Mucosa of descending colon (tissue), 3 donors: ENCODE measurements at regions not wholly inside any gene's neighbourhood (a gene's known extent, or its start where the extent isn't known, plus 50 kb on each side); places are given as distances from the start of the nearest gene placed in this dataset.

Experiments used
- ATAC-seq: fragments of 200-7000 bp; cut with Tn5 transposase; one replicate; pipeline ENCODE4 v1.9.1; 2020; ENCODE audit warnings: mild to moderate bottlenecking, moderate library complexity
- DNase-seq, 3 donors: peaks; one replicate each; pipeline ENCODE4 v3.0.0-alpha.2; 2020
- H3K36me3 ChIP-seq: fragments of 200-600 bp; one replicate; pipeline ENCODE4 v1.8.0; 2021; ENCODE audit warnings: low read depth, mild to moderate bottlenecking
- H3K4me1 ChIP-seq: fragments of 200-600 bp; one replicate; pipeline ENCODE4 v1.8.0; 2021; ENCODE audit warnings: low read depth, mild to moderate bottlenecking
- H3K4me3 ChIP-seq: fragments of 200-600 bp; one replicate; pipeline ENCODE4 v1.8.0; 2021; ENCODE audit warnings: mild to moderate bottlenecking
- H3K9me3 ChIP-seq: fragments of 200-600 bp; one replicate; pipeline ENCODE4 v1.8.0; 2021; ENCODE audit warnings: mild to moderate bottlenecking
- intact Hi-C, 2 donors: fragments of 100-400 bp; cut with DNase I in 1 of 2; cut with micrococcal nuclease in 1 of 2; formaldehyde crosslinking; loops; one replicate each; pipeline versions ENCODE4 v1.11.0 to v1.11.1; 2022; cut with DNase I, micrococcal nuclease
- TF ChIP-seq, protein P1 (sequence below): fragments of 200-600 bp; IDR thresholded peaks from one replicate; pipeline ENCODE4 v1.8.0; 2022; ENCODE audit warnings: antibody characterized with exemption, mild to moderate bottlenecking
- donor health status: DM: no; HTN: no; CAD: no; lungs with moderate emphysema.
- donor health status: DM: no; HTN: no; CAD: no.
- donor health status: DM: no; HTN: yes; CAD: no.

DNA sequence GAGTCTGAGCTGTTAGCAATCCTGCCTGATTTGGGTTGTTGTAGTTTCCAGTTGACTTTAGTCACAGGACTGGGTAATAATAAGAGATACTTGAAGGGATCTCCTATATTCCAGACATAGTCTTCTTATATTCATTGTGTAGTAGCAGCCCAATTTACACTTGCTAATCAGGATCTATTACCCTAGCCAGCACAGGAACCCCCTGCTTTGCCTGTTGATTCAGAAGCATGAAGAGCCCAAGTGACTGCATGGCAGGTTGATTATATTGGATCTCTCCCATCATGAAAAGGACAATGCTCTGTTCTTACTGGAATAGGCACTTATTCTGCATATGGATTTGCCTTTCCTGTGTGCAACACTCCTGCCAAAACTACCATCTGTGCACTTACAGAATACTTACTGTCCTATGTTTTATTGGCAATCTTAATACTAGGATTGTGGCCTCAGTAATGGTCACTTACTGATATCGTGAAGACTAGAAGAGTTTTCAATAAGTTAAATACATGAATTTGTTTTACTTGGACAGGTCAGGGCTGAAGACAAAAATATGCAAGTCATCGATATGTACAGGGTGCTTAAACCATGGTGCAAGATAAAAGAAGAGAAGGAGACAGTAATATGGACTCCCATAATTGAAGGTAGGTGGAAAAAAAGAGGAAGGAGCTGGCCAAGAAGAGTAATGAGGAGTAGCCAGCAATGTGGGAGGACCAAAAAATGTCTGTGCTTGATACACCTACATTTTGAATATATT, 304.1 kb downstream of the MCTP2 start:
- H3K4me3 ChIP-seq: no peak overlapping the region
- no peaks in the 10 kb centered on the region for H3K4me1 ChIP-seq
- DNase-seq: no peak
- TF ChIP-seq, protein P1, sequence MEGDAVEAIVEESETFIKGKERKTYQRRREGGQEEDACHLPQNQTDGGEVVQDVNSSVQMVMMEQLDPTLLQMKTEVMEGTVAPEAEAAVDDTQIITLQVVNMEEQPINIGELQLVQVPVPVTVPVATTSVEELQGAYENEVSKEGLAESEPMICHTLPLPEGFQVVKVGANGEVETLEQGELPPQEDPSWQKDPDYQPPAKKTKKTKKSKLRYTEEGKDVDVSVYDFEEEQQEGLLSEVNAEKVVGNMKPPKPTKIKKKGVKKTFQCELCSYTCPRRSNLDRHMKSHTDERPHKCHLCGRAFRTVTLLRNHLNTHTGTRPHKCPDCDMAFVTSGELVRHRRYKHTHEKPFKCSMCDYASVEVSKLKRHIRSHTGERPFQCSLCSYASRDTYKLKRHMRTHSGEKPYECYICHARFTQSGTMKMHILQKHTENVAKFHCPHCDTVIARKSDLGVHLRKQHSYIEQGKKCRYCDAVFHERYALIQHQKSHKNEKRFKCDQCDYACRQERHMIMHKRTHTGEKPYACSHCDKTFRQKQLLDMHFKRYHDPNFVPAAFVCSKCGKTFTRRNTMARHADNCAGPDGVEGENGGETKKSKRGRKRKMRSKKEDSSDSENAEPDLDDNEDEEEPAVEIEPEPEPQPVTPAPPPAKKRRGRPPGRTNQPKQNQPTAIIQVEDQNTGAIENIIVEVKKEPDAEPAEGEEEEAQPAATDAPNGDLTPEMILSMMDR: no peak
- H3K36me3 ChIP-seq: no peaks in the 10 kb centered on the region
- no peaks in the 10 kb centered on the region for H3K9me3 ChIP-seq
- ATAC-seq: no peak
- intact Hi-C loops: no loop called here

- intact Hi-C loops: no loop called here
- TF ChIP-seq, protein P1: no peak
- Histone ChIP-seq H3K4me3 (no peak overlapping the region), H3K4me1 (no peaks in the 10 kb centered on the region), H3K36me3 (no peaks in the 10 kb centered on the region), H3K9me3 (no peaks in the 10 kb centered on the region)
- DNase-seq (no peak), ATAC-seq (no peak)
Observed at GRCh38 chr15:94536549-94536948, 305.2 kb downstream of the MCTP2 start.

DNA sequence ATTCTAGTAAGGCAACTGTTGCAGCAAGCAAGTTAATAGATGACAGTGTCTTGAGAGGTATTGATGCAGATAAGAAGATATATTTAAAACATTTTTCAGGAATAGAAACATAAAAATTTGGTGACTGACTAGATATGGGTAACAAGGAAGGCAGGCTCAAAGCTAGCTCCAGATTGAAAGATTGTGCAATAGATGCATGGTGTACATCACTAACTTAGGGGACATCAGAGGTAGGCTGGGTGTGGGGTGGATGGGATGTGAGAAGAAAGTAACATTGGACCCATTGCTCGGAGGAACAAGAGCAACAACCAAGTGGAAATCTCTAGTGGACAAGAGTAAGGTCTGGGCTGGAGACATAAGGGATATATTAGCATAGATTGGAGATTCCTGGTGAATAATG, 306.9 kb downstream of the MCTP2 start:
- ATAC-seq (no peak), DNase-seq (no peak)
- Histone ChIP-seq H3K4me1 (no peaks in the 10 kb centered on the region), H3K4me3 (no peak overlapping the region), H3K36me3 (no peaks in the 10 kb centered on the region), H3K9me3 (no peaks in the 10 kb centered on the region)
- intact Hi-C loops: no loop called here
- TF ChIP-seq, protein P1: no peak

- Histone ChIP-seq H3K9me3 (no peaks in the 10 kb centered on the region), H3K4me3 (no peak overlapping the region), H3K36me3 (no peaks in the 10 kb centered on the region), H3K4me1 (no peaks in the 10 kb centered on the region)
- intact Hi-C loops: no loop called here
- no peak for DNase-seq
- ATAC-seq: no peak
- TF ChIP-seq, protein P1: no peak
Observed at GRCh38 chr15:94542391-94542790, 311.0 kb downstream of the MCTP2 start.

DNA sequence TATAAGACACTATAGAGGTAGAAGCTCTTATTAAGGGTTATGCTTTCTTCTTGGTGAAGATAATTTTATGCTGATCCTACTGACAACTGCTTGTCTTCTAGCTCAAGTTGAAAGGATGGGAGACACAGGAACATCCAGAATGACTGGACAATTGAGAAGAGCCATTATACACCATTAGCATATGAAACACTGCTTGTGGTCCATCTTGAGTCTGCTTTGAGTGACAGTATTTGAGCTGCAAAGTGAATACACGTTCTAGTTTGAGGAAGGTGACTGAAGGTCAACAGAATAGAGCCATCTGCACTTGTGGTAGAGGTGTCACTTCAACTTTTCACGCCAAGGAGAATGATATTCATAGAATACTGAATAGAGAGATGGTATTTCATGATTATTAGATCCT, 315.4 kb downstream of the MCTP2 start:
- Histone ChIP-seq H3K4me1 (no peaks in the 10 kb centered on the region), H3K4me3 (no peak overlapping the region), H3K36me3 (no peaks in the 10 kb centered on the region), H3K9me3 (no peaks in the 10 kb centered on the region)
- DNase-seq (no peak), ATAC-seq (no peak)
- TF ChIP-seq, protein P1: no peak
- intact Hi-C loops: no loop called here

DNA sequence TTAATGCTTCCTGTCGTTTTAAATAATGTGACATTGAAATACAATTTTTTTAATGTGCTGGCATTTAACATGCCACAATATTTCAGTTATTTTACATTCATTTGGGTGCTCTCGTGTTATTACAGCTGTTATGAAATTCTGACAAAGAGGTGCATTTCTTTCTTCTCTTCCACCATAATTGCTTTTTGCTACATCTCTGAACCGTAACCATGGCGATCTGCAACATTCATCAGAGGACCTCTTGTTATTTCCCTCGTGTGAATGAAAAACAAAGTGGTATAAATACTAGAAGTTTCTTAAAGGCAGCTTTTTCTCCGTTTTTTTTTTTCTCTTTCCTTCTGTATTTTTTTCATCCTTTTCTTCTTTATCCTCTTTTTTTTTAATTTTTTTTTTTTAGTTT, 316.4 kb downstream of the MCTP2 start:
- no peak for ATAC-seq
- TF ChIP-seq, protein P1: no peak
- DNase-seq: no peak
- Histone ChIP-seq H3K4me1 (no peaks in the 10 kb centered on the region), H3K9me3 (no peaks in the 10 kb centered on the region), H3K4me3 (no peak overlapping the region), H3K36me3 (no peaks in the 10 kb centered on the region)
- intact Hi-C loops: no loop called here
